Fibroblast of skin of left quadriceps (primary cell): ENCODE measurements at regions not wholly inside any gene's neighbourhood (a gene's known extent, or its start where the extent isn't known, plus 50 kb on each side); places are given as distances from the start of the nearest gene placed in this dataset.
"Not testable (repeated sequence)": the region's sequence is repeated elsewhere in the genome, so short reads cannot be mapped to it uniquely, and the experiment has no call there.

ENCODE experiments used
- DNase-seq, 2 experiments: peaks; one replicate each; pipeline ENCODE4 v3.0.0-alpha.2; 2013; ENCODE audit warnings: low read depth in 2 of 2

GRCh38 chrX:63470506-63470905 is 119.4 kb upstream of the SPIN4 start:
- no peak for DNase-seq

DNA sequence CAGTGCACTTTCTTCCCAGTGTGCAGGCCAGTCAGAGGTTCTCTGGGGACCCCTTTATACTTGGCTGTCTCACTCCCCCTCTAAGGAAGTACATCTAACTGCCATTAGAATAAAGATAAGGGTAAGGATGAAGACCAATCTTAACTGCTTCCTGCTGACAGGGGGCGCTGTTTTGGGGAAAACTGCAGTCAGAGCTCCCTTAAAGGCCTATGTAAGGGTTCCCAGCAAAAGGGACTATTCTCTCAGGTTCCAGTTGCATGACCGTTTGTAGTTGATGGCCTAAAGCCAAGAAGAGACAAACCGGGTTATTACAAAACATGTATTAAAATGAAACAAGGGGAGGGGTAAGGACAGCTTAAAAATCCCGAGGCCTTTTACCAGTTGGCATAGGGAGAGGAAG is 115.6 kb upstream of the SPIN4 start:
- no peak for DNase-seq

- DNase-seq: no peak
Measured at GRCh38 chrX:63458981-63459380, 107.8 kb upstream of the SPIN4 start.

DNA sequence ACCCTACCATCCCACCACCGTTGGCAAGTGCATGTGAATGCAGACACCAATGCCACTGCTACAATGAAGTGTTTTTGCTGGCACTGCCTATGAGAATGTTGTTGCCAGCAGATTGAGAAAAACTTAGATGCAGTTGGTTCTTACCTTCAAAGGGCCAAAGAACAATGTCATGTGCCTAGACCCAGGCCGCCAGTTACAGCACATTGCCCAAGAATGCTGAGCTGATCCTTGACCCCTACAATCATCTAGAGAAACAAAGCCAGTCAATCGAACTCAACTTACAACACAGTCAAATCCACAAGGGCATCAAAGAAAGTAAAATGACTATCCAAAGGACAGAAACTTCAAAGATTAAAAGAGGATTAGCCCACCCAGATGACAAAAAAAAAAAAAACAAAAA is 102.4 kb upstream of the SPIN4 start:
- DNase-seq: no peak

- DNase-seq: no peak
Measured at GRCh38 chrX:63441717-63442116, 90.6 kb upstream of the SPIN4 start.

- DNase-seq: no peak
Measured at GRCh38 chrX:63439580-63439979, 88.4 kb upstream of the SPIN4 start.

DNA sequence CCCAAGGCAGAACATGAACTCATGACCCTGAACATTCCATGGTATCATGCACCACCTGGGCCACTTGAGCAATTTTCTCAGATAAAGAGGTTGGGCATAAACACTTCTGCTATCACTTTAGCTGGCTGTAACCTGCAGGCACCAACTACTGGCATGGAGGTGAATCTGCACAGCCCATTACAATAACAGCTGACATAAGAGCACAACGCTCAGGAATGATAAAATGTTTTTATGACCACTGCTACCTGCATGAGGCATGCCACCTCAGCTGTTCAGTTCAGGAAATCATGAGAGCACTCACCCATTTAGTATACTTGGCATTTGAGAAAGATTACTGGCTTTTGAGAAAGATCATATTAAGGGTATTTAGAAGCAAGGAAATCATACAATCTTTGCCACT is 85.7 kb upstream of the SPIN4 start:
- no peak for DNase-seq

DNA sequence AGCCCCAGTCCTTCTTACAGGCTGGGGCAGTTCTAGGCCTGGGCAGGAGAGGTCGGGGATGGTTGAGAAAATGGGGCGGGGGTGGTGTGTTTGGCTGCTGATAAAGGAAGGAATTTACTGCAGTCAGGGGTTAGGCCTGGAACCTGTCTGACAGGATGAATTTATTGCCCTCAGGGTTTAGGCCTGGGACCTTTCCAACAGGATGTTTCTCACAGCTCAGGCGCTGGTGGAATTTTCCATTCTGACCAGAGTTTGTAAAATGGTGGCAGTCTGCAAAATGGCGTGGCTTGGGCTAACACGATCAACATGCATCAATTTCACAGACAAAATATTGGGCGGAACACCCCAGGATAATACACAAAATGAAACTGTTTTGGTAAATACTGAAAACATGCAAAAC is 83.5 kb upstream of the SPIN4 start:
- DNase-seq: no peak

DNA sequence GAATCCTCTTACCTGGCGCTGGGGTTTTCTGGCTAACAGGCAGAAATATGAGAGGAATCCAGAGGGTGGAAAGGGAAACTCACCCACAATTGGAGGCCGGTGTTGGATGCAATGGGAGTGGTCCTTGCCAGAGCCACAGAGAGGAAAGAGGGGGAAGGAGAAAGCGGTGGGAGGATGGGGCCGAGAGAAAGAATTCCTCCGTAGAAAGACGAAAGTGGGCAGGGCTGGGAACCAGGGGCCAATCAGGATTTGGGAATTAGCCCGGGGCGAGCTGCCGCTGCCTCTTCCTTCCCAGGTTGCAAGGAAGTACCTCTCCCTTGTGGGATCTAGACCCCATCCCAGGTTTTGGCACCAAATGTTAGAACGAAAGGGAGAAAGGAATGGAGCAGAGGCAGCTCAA is 83.1 kb upstream of the SPIN4 start:
- no peak for DNase-seq

DNA sequence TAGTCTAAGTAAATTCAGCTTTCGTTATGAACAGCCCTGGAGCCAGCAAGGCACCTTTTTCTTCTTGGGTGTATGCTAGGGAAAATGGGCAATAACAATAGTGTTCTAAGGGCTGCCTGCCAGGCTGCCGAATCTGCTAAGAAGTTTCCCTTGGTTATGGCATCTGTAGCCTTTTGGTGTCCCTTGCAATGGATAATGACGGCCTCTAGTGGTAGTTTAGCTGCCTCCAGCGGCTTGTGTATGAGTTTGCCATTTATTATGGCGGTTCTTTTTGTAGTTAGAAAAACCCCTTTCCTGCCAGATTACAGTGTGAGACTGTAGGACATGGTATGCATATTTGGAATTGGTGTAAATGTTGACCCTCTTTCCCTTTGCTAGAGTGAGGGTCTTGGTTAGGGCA is 78.9 kb upstream of the SPIN4 start:
- DNase-seq: no peak

DNA sequence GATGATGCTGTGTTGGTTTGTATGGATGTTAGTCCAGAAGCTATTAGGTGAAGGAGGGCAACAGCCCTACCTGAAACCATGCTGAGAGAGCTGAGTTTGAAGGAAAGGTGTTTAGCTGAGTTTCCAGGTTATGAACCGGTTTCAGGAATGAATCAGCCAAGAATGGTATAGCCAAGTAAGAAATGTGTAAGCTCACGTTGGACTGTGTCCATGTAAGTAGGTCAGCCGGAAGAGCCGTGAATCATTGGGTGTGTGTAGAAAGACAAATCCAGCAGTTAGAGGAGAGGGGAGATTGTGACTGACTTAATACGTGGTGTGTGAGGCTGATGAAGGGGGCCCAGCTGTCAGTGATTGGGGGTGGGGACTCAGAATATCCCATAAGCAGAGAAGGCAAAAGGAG is 77.2 kb upstream of the SPIN4 start:
- no peak for DNase-seq

DNA sequence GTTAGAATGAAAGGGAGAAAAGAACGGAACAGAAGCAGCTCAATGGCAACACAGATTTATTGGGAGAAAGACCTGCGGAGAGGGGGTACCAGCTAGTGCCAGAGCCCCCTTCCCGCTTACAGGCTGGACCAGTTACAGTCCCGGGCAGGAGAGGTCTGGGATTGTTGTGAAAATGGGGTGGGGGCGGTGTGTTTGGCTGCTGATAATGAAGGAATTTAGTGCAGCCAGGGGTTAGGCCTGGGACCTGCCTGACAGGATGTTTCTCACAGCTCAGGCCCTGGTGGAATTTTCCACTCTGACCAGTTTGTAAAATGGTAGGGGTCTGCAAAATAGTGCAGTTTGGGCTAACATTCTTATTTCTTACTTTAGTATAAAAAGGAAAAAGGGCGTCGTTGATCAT is 75.4 kb upstream of the SPIN4 start:
- no peak for DNase-seq

DNA sequence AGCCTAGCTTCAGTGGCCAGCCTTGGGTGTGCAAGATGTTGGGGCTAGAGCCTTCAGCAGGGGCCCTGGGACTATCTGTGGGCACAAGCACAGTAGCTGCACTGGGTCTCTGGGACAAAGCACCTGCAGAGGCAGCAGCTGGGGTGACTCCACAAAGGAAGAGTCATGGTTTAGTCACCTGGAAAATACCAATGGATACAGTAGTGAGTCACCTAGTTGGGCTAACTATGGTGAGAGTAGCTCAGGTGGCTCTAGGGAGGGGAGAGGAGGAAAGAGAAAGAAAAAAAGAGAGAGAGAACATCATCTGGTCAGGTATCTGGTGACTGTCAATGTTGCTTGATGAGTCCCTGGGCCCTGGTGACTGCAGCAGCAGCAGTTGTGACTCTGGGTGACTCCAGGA is 72.9 kb upstream of the SPIN4 start:
- DNase-seq: no peak

DNA sequence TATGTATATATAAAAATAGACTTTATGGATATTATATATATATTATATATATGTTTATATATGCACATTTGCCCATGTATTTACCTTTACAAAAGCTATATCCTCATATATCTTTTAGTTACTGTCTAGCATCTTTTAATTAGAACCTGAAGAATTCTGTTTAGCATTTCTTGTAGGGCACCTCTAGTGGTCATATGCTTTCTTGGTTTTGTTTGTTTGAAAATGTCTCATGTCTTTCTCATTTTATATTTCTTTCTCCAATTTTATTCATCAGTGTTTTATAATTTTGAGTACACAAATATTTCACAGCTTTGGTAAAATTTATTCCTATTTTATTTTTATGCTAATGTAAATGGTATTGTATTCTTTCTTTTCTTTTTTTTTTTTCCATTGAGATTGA is 70.3 kb upstream of the SPIN4 start:
- DNase-seq: no peak

GRCh38 chrX:63418211-63418610 is 67.1 kb upstream of the SPIN4 start:
- DNase-seq: no peak

DNA sequence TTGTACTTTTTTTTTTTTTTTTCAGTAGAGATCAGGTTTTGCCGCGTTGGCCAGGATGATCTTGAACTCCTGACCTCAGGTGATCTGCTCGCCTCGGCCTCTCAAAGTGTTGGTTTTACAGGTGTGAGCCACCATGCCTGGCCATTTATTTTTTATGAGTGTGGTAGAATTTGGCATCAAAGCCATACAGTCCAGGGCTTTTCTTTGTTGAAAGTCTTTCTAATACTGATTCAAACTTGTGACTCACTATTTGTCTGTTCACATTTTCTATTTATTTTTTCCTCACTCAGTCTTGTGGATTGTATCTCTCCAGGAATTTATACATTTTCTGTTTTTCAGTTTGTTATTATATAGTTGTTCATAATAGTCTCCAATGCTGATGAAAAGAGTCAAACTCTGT is 66.5 kb upstream of the SPIN4 start:
- DNase-seq: no peak

DNA sequence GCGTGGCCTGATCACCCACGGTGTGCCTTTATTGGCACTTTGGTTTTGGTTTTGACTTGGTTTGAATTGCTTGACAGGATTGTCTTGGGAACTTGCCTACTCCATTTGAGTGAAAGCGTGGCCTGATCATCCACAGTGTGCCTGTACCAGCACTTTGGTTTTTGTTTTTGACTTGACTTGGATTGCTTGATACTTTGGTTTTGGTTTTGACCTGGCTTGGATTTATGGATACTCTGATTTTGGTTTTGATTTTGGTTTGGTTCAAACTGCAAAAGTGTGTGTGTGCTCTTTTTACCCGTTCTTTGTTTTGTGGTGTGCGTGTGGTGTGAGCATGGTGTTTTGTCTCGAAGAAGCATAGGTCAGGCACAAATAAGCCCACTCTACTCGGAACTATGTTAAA is 58.8 kb upstream of the SPIN4 start:
- DNase-seq: not testable (repeated sequence)

DNA sequence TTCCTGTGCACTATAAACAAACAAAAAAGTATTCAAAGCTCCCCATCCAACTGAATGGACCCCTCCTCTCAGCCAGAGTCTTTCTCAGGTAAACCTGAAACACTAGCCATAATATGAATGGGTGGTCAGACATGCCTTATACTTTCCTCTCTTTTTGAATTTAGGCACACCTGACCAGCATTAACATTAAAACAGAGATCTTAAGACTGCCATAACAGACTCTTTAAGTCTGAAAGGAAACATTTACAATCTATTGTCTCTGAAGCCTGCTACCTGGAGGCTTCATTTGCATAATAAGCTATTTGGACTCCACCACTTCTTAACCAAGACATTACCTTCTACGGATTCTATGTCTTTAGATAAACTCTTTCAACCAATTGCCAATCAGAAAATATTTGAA is 56.9 kb upstream of the SPIN4 start:
- DNase-seq: no peak

GRCh38 chrX:63404332-63404731 is 53.2 kb upstream of the SPIN4 start:
- DNase-seq: no peak

- no peak for DNase-seq
Measured at GRCh38 chrX:63402106-63402505, 51.0 kb upstream of the SPIN4 start.
